OCI-LY7 (cell line): ENCODE measurements at regions not wholly inside any gene's neighbourhood (a gene's known extent, or its start where the extent isn't known, plus 50 kb on each side); places are given as distances from the start of the nearest gene placed in this dataset.

Experiments used
- EZH2phosphoT487 ChIP-seq: fragments of 200-600 bp; sonication (generic); IDR thresholded peaks from 2 replicates; pipeline ENCODE4 v1.6.1; 2018; ENCODE audit warnings: low read depth, borderline replicate concordance, mild to moderate bottlenecking, mixed run types, antibody characterized with exemption, low read length, moderate library complexity, mixed read lengths
- TF ChIP-seq, protein P1 (sequence below): fragments of 200-600 bp; sonication (generic); conservative IDR thresholded peaks from 2 replicates; pipeline ENCODE4 v1.5.1; 2014; ENCODE audit warnings: mild to moderate bottlenecking, antibody characterized with exemption, low read length, moderate library complexity, mixed read lengths

DNA sequence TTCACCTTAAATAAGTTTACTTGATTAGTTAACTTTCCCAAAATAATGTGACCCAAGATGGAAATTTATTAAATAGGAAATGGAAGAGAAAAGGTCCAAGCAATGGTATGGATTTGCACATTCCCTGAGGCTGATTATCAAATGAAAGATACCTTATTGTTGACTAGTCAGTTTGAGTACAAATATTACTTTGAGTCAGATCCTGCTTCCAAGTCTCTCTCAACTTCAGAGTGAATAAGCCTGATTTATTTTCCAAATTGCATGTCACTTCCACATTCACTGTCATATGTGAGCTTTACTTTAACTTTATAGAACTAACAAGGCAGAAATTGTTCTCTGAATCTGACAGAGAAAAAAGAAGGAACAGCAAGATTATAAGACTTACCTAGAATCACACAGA, 520.8 kb downstream of the RAB28 start:
- TF ChIP-seq, protein P1, sequence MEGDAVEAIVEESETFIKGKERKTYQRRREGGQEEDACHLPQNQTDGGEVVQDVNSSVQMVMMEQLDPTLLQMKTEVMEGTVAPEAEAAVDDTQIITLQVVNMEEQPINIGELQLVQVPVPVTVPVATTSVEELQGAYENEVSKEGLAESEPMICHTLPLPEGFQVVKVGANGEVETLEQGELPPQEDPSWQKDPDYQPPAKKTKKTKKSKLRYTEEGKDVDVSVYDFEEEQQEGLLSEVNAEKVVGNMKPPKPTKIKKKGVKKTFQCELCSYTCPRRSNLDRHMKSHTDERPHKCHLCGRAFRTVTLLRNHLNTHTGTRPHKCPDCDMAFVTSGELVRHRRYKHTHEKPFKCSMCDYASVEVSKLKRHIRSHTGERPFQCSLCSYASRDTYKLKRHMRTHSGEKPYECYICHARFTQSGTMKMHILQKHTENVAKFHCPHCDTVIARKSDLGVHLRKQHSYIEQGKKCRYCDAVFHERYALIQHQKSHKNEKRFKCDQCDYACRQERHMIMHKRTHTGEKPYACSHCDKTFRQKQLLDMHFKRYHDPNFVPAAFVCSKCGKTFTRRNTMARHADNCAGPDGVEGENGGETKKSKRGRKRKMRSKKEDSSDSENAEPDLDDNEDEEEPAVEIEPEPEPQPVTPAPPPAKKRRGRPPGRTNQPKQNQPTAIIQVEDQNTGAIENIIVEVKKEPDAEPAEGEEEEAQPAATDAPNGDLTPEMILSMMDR, result no peak
- TF ChIP-seq EZH2phosphoT487, result no peak
